ENCODE measurements at regions not wholly inside any gene's neighbourhood (a gene's known extent, or its start where the extent isn't known, plus 50 kb on each side); places are given as distances from the start of the nearest gene placed in this dataset.

GRCh38 chr6:8678466-8678865, 243.1 kb upstream of the SLC35B3 start:
- FAIRE-seq (no peak), DNase-seq (ENCODE audit: insufficient read length, low spot score) (no peak)
- TF ChIP-seq, protein P1, sequence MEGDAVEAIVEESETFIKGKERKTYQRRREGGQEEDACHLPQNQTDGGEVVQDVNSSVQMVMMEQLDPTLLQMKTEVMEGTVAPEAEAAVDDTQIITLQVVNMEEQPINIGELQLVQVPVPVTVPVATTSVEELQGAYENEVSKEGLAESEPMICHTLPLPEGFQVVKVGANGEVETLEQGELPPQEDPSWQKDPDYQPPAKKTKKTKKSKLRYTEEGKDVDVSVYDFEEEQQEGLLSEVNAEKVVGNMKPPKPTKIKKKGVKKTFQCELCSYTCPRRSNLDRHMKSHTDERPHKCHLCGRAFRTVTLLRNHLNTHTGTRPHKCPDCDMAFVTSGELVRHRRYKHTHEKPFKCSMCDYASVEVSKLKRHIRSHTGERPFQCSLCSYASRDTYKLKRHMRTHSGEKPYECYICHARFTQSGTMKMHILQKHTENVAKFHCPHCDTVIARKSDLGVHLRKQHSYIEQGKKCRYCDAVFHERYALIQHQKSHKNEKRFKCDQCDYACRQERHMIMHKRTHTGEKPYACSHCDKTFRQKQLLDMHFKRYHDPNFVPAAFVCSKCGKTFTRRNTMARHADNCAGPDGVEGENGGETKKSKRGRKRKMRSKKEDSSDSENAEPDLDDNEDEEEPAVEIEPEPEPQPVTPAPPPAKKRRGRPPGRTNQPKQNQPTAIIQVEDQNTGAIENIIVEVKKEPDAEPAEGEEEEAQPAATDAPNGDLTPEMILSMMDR (IDR thresholded peaks at IDR 0.05; ENCODE audit: insufficient read depth, missing control alignments), result no peak

DNA sequence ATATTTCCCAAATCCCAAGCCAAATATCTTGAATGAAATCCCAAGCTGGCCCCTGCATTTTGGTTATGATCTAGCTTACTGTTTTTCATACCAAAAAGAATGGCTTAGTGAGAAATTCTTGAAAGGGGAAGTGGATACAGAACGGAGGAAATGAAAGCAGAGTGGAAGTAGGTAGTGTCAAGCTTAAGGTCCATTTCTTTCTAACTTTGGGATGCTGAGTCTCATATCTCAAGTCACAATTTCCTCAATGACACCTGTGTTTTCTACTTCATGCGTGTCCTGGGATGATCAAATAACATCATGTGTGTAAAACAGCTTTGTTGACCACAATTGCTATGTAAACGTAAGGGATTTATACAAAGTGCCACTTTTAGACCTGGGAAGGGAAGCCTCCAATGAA, 238.8 kb upstream of the SLC35B3 start:
- FAIRE-seq (no peak), DNase-seq (ENCODE audit: insufficient read length, low spot score) (no peak)
- TF ChIP-seq, protein P1 (IDR thresholded peaks at IDR 0.05; ENCODE audit: insufficient read depth, missing control alignments), result no peak

DNA sequence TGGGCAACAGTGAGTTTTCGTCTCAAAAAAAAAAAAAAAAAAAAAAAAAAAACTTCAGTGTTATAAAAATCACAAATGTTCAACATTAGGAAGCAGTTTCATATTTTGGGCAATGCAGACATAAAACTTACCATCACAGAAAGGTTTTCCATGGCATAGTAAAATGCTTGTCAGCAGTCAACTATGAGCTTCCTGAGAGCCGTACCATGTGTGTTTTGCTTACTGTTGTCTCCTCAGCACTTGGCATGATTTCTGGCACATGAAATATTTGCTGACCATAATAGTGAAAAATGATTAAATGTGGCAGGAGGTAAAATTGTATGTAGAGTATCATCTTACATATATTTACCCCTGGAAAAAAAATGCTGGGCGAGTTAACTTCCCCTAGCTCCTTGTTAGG, 237.5 kb upstream of the SLC35B3 start:
- TF ChIP-seq, protein P1 (IDR thresholded peaks at IDR 0.05; ENCODE audit: insufficient read depth, missing control alignments), result no peak
- no peak for FAIRE-seq
- DNase-seq (ENCODE audit: insufficient read length, low spot score), result no peak

- DNase-seq (ENCODE audit: insufficient read length, low spot score), result no peak
- TF ChIP-seq, protein P1 (IDR thresholded peaks at IDR 0.05; ENCODE audit: insufficient read depth, missing control alignments), result no peak
- FAIRE-seq, result no peak
Measured at GRCh38 chr6:8670792-8671191, 235.4 kb upstream of the SLC35B3 start.

GRCh38 chr6:8664700-8665099, 229.4 kb upstream of the SLC35B3 start:
- TF ChIP-seq, protein P1 (IDR thresholded peaks at IDR 0.05; ENCODE audit: insufficient read depth, missing control alignments), result no peak
- no peak for FAIRE-seq
- no peak for DNase-seq (ENCODE audit: insufficient read length, low spot score)

- TF ChIP-seq, protein P1 (IDR thresholded peaks at IDR 0.05; ENCODE audit: insufficient read depth, missing control alignments), result no peak
- no peak for DNase-seq (ENCODE audit: insufficient read length, low spot score)
- FAIRE-seq, result no peak
Measured at GRCh38 chr6:8664070-8664469, 228.7 kb upstream of the SLC35B3 start.

DNA sequence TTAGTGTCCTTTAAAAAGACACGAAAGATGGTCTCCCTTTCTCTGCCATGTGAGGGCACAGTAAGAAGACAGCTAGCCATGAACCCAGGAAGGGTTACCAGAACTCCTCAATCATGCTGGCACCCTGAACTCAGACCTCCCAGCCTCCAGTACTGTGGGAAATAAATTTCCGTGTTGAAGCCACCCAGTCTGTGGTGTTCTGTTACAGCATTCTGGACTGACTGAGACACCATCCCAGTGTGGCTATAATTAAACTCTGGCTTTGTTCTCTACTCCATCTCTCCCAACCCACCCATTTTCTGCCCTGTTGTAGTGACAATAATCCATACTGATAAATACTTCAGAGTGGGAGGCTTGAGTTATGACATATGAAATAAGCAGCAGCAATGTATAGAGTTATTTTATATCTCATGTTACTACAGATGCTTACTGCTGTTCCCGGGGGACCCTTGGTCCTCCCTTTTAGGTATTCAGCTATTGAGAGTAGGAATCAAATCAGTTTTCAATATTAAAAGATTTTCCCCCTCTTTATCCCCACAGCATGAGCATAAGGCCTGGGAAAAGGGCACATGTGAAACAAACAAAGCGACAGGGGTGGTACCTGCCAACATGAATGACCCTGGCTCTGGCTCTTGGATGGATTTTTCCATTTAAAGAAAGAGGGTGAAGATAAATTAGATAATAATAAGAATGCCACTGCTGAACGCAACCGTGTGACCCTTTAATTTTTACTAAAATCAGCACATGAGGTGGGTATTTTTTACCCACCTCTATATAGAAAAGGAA, 224.3 kb upstream of the SLC35B3 start:
- DNase-seq (ENCODE audit: insufficient read length, low spot score) (no peak), FAIRE-seq (no peak)
- TF ChIP-seq, protein P1 (IDR thresholded peaks at IDR 0.05; ENCODE audit: insufficient read depth, missing control alignments), result no peak

Data from D721Med (cell line).